GM04503 (cell line): ENCODE measurements at regions not wholly inside any gene's neighbourhood (a gene's known extent, or its start where the extent isn't known, plus 50 kb on each side); places are given as distances from the start of the nearest gene placed in this dataset.

ENCODE experiments used
- DNase-seq: peaks from one replicate; pipeline ENCODE4 v3.0.0-alpha.2; 2012; ENCODE audit warnings: low read depth

- peak; percentile 68 for DNase-seq
Observed at GRCh38 chr9:95822583-95823431, 52.7 kb upstream of the ERCC6L2 start.

- DNase-seq, result no peak
Observed at GRCh38 chr9:95822015-95822414, 53.5 kb upstream of the ERCC6L2 start.

- DNase-seq, result no peak
Observed at GRCh38 chr9:95820074-95820473, 55.4 kb upstream of the ERCC6L2 start.

GRCh38 chr9:95819636-95820035 lies 55.9 kb upstream of the ERCC6L2 start:
- DNase-seq, result no peak

GRCh38 chr9:95817205-95817604 lies 58.3 kb upstream of the ERCC6L2 start:
- no peak for DNase-seq

- no peak for DNase-seq
Observed at GRCh38 chr9:95816716-95817115, 58.8 kb upstream of the ERCC6L2 start.

GRCh38 chr9:95815961-95816360 lies 59.5 kb upstream of the ERCC6L2 start:
- DNase-seq, result no peak

GRCh38 chr9:95815133-95815532 lies 60.4 kb upstream of the ERCC6L2 start:
- no peak for DNase-seq

- no peak for DNase-seq
Observed at GRCh38 chr9:95813923-95814322, 61.6 kb upstream of the ERCC6L2 start.

GRCh38 chr9:95810814-95811213 lies 64.7 kb upstream of the ERCC6L2 start:
- no peak for DNase-seq

- DNase-seq, result no peak
Observed at GRCh38 chr9:95810133-95810532, 65.4 kb upstream of the ERCC6L2 start.

GRCh38 chr9:95809686-95810085 lies 65.8 kb upstream of the ERCC6L2 start:
- no peak for DNase-seq

- no peak for DNase-seq
Observed at GRCh38 chr9:95808011-95808410, 67.5 kb upstream of the ERCC6L2 start.

- no peak for DNase-seq
Observed at GRCh38 chr9:95807326-95807947, 68.1 kb upstream of the ERCC6L2 start.

- DNase-seq, result no peak
Observed at GRCh38 chr9:95803197-95803596, 72.3 kb upstream of the ERCC6L2 start.

- DNase-seq, result no peak
Observed at GRCh38 chr9:95801797-95802196, 73.7 kb upstream of the ERCC6L2 start.

- DNase-seq, result no peak
Observed at GRCh38 chr9:95796029-95796428, 79.5 kb upstream of the ERCC6L2 start.

GRCh38 chr9:95793924-95794828 lies 81.3 kb upstream of the ERCC6L2 start:
- peak; percentile 98 for DNase-seq

GRCh38 chr9:95791695-95792094 lies 83.8 kb upstream of the ERCC6L2 start:
- no peak for DNase-seq

- DNase-seq, result no peak
Observed at GRCh38 chr9:95791286-95791685, 84.2 kb upstream of the ERCC6L2 start.

GRCh38 chr9:95788521-95788991 lies 86.9 kb upstream of the ERCC6L2 start:
- no peak for DNase-seq

- DNase-seq, result no peak
Observed at GRCh38 chr9:95788021-95788420, 87.5 kb upstream of the ERCC6L2 start.
